ENCODE measurements at regions not wholly inside any gene's neighbourhood (a gene's known extent, or its start where the extent isn't known, plus 50 kb on each side); places are given as distances from the start of the nearest gene placed in this dataset.
"Not testable (repeated sequence)": the region's sequence is repeated elsewhere in the genome, so short reads cannot be mapped to it uniquely, and the experiment has no call there.

GRCh38 chr5:71398859-71399258 lies 56.6 kb upstream of the BDP1 start:
- not testable (repeated sequence) for TF ChIP-seq CTCF (conservative IDR thresholded peaks at IDR 0.05; ENCODE audit: low read length); EZH2phosphoT487 (IDR thresholded peaks at IDR 0.05; ENCODE audit: borderline replicate concordance)

Data from Loucy (cell line).